Small intestine (tissue), 7 donors: ENCODE measurements at regions not wholly inside any gene's neighbourhood (a gene's known extent, or its start where the extent isn't known, plus 50 kb on each side); places are given as distances from the start of the nearest gene placed in this dataset.
A peak's percentile ranks its signal among the peaks of the same experiment; 100 is the strongest.
"Not testable (repeated sequence)": the region's sequence is repeated elsewhere in the genome, so short reads cannot be mapped to it uniquely, and the experiment has no call there.

Experiments used
- DNase-seq, 2 donors: peaks; one replicate each; pipeline versions ENCODE4 v3.0.0 to v3.0.0-alpha.2; 2013
- FAIRE-seq: peaks from 2 replicates; lab custom pipeline; 2012; peaks lifted over from hg19 to GRCh38; lab: Jason Lieb, UNC
- H3K27ac ChIP-seq, 3 donors: one replicate each; pipeline ENCODE4 v1.5.1; 2013; ENCODE audit warnings: low read length in 2 of 3, mild to moderate bottlenecking in 2 of 3, control low read depth in 1 of 3, inconsistent platforms in 1 of 3, low read depth in 1 of 3, moderate library complexity in 1 of 3
- H3K27me3 ChIP-seq, 3 donors: one replicate each; pipeline ENCODE4 v1.6.1; 2013; ENCODE audit warnings: low read length in 3 of 3, inconsistent platforms in 1 of 3; ENCODE audit not compliant: control insufficient read depth in 3 of 3, insufficient read depth in 3 of 3
- H3K36me3 ChIP-seq, 3 donors: one replicate each; pipeline ENCODE4 v1.6.1; 2013; ENCODE audit warnings: low read length in 3 of 3, inconsistent platforms in 1 of 3, low read depth in 1 of 3, mild to moderate bottlenecking in 1 of 3, moderate library complexity in 1 of 3; ENCODE audit not compliant: control insufficient read depth in 3 of 3, insufficient read depth in 2 of 3
- H3K4me1 ChIP-seq, 3 donors: one replicate each; pipeline ENCODE4 v1.6.1; 2013; ENCODE audit warnings: low read length in 2 of 3, inconsistent platforms in 1 of 3, low read depth in 1 of 3, mild to moderate bottlenecking in 1 of 3, moderate library complexity in 1 of 3; ENCODE audit not compliant: control insufficient read depth in 3 of 3, insufficient read depth in 2 of 3
- H3K4me3 ChIP-seq, 3 donors: one replicate each; pipeline ENCODE4 v1.5.1; 2013; ENCODE audit warnings: low read length in 3 of 3, control low read depth in 1 of 3, inconsistent platforms in 1 of 3, low read depth in 1 of 3, mild to moderate bottlenecking in 1 of 3, moderate library complexity in 1 of 3
- H3K9me3 ChIP-seq, 2 donors: one replicate each; pipeline ENCODE4 v1.6.1; 2013; ENCODE audit warnings: low read depth in 1 of 2, low read length in 1 of 2; ENCODE audit not compliant: control insufficient read depth in 2 of 2, insufficient read depth in 1 of 2
- WGBS, 3 donors: extraction: QIAGEN DNeasy Blood & Tissue Kit; methylation state at CpG; one replicate each; pipeline ENCODE4 v1.1.7; 2013; 5-methylcytosine and 5-hydroxymethylcytosine counted together
- donor health status: healthy with polysubstance abuse.
- donor health status: control.
- donor health status: control.
- donor health status: Bipolar disorder and iron deficiency.
- donor health status: healthy.

- H3K27me3 ChIP-seq = not testable (repeated sequence)
Observed at GRCh38 chrX:65927386-65927785, 112.5 kb downstream of the VSIG4 start.

DNA sequence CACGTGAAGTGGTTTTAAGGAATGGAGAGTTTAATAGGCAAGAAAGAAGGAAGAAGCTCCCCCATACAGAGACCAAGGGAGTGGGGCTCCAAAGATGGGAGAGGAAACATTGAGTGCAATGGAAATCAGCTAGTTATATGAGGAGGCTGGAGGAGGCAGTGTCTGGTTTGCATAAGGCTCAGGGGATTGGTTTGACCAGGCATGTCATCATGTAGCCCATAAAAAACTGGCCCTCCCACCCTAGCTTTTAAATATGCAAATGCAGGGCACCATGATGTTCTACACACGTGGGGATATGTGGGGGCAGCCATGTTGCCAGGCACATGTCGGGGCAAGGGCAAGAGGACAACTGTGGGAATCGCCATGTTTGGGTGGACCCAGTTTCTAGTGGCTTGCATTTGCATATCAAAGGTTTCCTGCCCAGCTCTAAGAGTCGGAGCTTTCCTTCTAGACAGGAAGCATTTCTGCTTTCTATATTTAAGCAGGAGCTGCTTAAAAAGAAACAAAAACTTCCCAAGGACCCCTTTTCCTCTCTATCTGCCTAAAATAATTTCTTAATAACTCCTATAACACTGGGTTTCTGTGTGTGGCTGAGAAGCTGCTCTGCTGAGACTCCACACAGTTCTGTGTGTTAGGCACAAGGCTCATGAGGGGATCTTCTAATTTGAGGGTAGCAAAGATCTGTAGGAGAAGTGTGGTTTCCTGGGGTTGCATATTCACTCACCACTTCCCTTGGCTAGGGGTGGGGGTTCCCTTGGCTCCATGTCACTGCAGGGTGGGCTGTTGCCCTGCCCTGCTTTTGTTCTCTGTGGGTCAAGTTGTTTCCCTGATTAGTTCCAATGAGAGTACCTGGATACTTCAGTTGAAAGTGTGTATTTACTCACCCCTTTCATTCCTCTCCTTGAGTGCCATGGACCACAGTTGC is 113.5 kb downstream of the VSIG4 start:
- WGBS, 3 donors = 52 to 60% (median 54%) methylated on average over 5 of the region's 5 CpGs
- FAIRE-seq = no peak

More at GRCh38 chrX:65927386-65927785, 112.5 kb downstream of the VSIG4 start:
- not testable (repeated sequence) for FAIRE-seq, H3K27ac ChIP-seq, H3K4me3 ChIP-seq, H3K9me3 ChIP-seq, DNase-seq, H3K36me3 ChIP-seq, H3K4me1 ChIP-seq
- WGBS, 3 donors = 68 to 85% (median 70%) methylated on average over 3 of the region's 3 CpGs

GRCh38 chrX:65925592-65925991 is 114.3 kb downstream of the VSIG4 start:
- DNase-seq = no peak
- Histone ChIP-seq H3K4me1 (no peaks in the 10 kb centered on the region), H3K9me3 (no peaks in the 10 kb centered on the region), H3K36me3 (no peaks in the 10 kb centered on the region), H3K4me3 (no peak overlapping the region), H3K27me3 (no peaks in the 10 kb centered on the region), H3K27ac (no peak overlapping the region)
- no peak for FAIRE-seq
- WGBS, 3 donors = 78 to 91% (median 88%) methylated on average over 3 of the region's 3 CpGs

More for the DNA sequence above, 113.5 kb downstream of the VSIG4 start:
- Histone ChIP-seq H3K27ac (no peak overlapping the region), H3K4me1 (no peaks in the 10 kb centered on the region), H3K36me3 (no peaks in the 10 kb centered on the region), H3K4me3 (no peak overlapping the region), H3K27me3 (no peaks in the 10 kb centered on the region), H3K9me3 (no peaks in the 10 kb centered on the region)
- peak in 1 of 2 donors; percentile 11 for DNase-seq

- Histone ChIP-seq H3K4me1 (no peaks in the 10 kb centered on the region), H3K4me3 (no peak overlapping the region), H3K27ac (no peak overlapping the region), H3K9me3 (no peaks in the 10 kb centered on the region), H3K36me3 (no peaks in the 10 kb centered on the region), H3K27me3 (no peaks in the 10 kb centered on the region)
- WGBS, 3 donors = 67 to 78% (median 69%) methylated on average over 3 of the region's 3 CpGs
- no peak for FAIRE-seq
- no peak for DNase-seq
Observed at GRCh38 chrX:65925005-65925404, 114.9 kb downstream of the VSIG4 start.

- H3K27me3 ChIP-seq = no peaks in the 10 kb centered on the region
- no peak overlapping the region for H3K27ac ChIP-seq
- H3K36me3 ChIP-seq = no peaks in the 10 kb centered on the region
- FAIRE-seq (no peak), DNase-seq (no peak)
- H3K9me3 ChIP-seq = no peaks in the 10 kb centered on the region
- WGBS, 3 donors = 58 to 73% (median 68%) methylated on average over 2 of the region's 2 CpGs
- no peaks in the 10 kb centered on the region for H3K4me1 ChIP-seq
- no peak overlapping the region for H3K4me3 ChIP-seq
Observed at GRCh38 chrX:65921363-65921762, 118.5 kb downstream of the VSIG4 start.

GRCh38 chrX:65920620-65921019 is 119.3 kb downstream of the VSIG4 start:
- no peaks in the 10 kb centered on the region for H3K36me3 ChIP-seq
- FAIRE-seq (no peak), DNase-seq (no peak)
- H3K4me1 ChIP-seq = no peaks in the 10 kb centered on the region
- H3K4me3 ChIP-seq = no peak overlapping the region
- no peaks in the 10 kb centered on the region for H3K27me3 ChIP-seq
- 0 to 25% (median 22%) methylated on average over 1 of the region's 1 CpG for WGBS, 3 donors
- no peak overlapping the region for H3K27ac ChIP-seq
- H3K9me3 ChIP-seq = no peaks in the 10 kb centered on the region

DNA sequence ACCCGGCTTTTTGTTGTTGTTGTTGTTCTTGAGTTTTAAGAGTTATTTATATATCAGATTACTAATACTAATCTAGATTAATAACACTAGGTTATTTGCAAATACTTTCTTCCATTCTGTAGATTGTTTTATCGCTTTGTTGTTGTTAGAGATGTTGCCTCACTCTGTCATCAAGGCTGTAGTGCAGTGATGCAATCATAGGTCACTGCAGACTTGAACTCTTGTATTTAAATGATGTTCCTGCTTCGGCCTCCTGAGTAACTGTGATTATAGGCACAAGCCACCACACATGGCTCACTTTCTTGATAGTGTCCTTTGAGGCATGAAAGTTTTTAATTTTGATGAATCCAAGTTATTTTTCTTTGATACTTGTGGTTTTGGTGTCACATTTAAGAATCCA is 129.0 kb downstream of the VSIG4 start:
- Histone ChIP-seq H3K9me3 (no peaks in the 10 kb centered on the region), H3K36me3 (no peaks in the 10 kb centered on the region), H3K27me3 (no peaks in the 10 kb centered on the region), H3K27ac (no peak overlapping the region), H3K4me3 (no peak overlapping the region), H3K4me1 (no peaks in the 10 kb centered on the region)
- FAIRE-seq (no peak), DNase-seq (no peak)
- WGBS, 3 donors = 74 to 90% (median 81%) methylated on average over 3 of the region's 3 CpGs

GRCh38 chrX:65903750-65904149 is 136.1 kb downstream of the VSIG4 start:
- H3K9me3 ChIP-seq = no peaks in the 10 kb centered on the region
- no peak overlapping the region for H3K27ac ChIP-seq
- FAIRE-seq = no peak
- no peaks in the 10 kb centered on the region for H3K4me1 ChIP-seq
- no peak for DNase-seq
- no peaks in the 10 kb centered on the region for H3K27me3 ChIP-seq
- H3K4me3 ChIP-seq = no peak overlapping the region
- H3K36me3 ChIP-seq = no peaks in the 10 kb centered on the region
- 54 to 73% (median 55%) methylated on average over 1 of the region's 1 CpG for WGBS, 3 donors
